NOMO-1 (cell line): ENCODE measurements at regions not wholly inside any gene's neighbourhood (a gene's known extent, or its start where the extent isn't known, plus 50 kb on each side); places are given as distances from the start of the nearest gene placed in this dataset.

ENCODE experiments used
- DNase-seq, 2 experiments: peaks; one replicate each; lab custom pipeline; 2025; ENCODE audit not compliant: unreplicated experiment in 2 of 2; lab: John Stamatoyannopoulos, UW

DNA sequence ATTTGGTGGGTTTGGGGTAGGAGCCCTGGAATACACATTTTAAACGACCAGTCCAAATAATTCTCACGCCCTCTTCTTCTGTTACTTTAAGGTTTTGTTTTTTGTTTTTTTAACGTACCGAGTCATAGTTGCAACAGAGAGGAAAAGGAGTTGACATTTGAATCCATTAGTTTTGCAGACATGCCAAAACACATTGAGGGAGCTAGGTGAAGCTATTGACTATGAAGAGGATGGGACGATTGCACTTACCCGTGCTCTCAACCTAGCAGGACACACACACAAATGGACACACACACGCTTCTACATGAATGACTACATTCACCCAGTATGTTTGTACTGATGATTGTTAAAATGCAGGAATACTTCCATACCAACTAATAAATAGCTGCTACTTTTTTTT lies 54.3 kb upstream of the CIT start:
- no peak for DNase-seq

GRCh38 chr12:119932921-119933320 lies 55.8 kb upstream of the CIT start:
- DNase-seq: no peak

GRCh38 chr12:119934780-119935179 lies 54.3 kb upstream of the BICDL1 start:
- peak in 1 of 2 experiments; percentile 10 for DNase-seq

- no peak for DNase-seq
Observed at GRCh38 chr12:119936705-119937311, 52.2 kb upstream of the BICDL1 start.

- peak in 1 of 2 experiments; percentile 26 for DNase-seq
Observed at GRCh38 chr12:119938049-119938667, 50.9 kb upstream of the BICDL1 start.
